Ecto neural progenitor cell (in vitro differentiated cells): ENCODE measurements at regions not wholly inside any gene's neighbourhood (a gene's known extent, or its start where the extent isn't known, plus 50 kb on each side); places are given as distances from the start of the nearest gene placed in this dataset.

Experiments used
- DNase-seq: peaks from one replicate; pipeline ENCODE4 v3.0.0-alpha.2; 2018; ENCODE audit warnings: low spot score

DNA sequence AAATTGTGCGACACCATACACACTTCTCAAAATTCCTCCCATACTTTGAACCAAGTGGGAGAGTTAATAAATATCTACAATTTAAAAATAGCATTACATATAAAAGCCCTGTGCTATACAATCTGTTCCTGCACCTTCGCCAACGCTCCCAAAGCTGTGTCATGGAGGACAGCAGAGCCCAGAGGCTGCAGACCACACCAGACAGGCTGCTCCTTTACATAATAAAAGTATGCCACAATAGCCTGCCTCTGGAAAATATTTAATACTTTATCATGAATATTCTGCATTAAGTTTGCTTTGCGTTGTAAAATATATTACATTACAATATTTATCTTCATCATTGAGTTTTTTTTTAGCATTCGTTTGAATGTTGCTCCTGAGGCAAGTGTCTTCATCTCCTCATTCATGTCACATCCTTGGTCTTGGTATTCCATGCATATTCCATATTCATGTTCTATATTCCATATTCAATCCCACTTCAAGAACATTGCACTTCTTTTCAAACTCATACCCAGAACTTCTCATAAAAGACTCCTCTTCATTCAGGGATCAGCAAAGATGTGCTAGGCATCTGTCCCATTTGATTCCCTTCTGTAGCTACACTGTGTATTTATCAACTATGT is 663.9 kb downstream of the POM121L12 start:
- no peak for DNase-seq

DNA sequence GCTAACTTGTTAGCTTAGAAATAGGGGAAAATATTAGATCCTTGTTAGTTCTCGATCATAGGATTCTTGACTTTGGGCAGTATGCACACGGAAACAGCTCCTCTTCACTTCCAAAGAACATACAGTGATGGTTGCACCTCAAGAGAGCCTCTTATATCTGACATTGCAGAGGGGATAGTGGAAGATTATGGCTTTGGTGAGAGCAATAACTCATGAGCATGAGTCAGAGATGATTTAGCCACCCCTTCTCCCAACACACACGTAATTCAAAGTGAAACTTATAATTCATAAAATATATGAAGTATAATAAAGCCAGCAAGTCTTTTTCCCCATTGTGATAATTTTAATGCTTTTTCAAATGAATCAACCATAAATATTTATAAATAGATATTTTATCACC is 683.7 kb downstream of the POM121L12 start:
- no peak for DNase-seq

DNA sequence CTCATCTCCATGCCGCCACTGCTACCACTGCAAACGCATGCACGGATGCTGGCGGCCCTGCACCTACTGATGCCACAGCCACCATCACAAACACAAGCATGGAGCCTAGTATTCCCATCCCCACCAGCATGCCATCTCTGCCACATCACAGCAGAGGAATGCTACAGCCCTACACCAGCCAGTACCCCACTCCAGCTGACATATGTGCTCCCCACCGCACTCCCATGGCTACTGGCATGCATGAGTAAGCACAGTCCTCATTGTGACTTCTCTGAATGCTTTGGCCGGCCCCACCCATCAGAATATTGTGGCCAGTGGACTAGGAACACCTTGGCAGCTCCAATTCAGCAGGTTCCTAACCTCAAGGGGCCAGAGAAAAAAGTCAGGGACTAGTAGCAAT is 705.5 kb downstream of the POM121L12 start:
- no peak for DNase-seq

DNA sequence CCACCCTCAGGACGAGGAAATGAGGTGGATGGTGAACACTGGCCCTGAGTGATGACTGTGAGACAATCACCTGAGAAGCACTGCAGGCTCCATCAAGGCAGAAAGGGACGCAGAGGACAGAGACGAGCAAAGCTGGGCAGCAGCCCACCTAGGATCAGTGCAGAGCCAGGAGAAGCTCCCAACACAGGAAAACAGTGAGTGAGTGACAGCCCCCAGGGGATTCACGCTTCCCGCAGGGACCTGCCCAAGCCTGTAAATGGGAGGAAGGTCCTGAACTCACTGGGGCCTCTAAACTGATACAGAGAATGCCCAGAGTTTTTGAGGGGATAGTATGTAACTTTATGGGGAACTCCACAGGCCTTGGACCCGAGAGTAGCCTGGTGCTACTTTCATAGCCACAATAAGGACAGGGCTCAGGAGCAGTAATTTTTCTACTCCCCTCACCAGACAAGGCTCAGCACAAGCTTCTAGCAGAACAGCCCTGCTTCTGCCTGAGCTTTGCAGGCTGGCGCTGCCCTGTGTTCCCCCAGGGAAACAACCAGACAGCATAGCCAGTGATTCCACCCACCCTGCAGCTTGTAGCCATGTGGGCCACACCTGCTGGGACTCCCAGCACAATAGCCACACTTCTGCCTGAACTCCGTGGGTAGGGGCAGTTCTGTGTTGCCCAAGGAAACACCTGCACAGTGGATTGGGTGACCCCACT is 708.4 kb downstream of the POM121L12 start:
- DNase-seq = no peak

DNA sequence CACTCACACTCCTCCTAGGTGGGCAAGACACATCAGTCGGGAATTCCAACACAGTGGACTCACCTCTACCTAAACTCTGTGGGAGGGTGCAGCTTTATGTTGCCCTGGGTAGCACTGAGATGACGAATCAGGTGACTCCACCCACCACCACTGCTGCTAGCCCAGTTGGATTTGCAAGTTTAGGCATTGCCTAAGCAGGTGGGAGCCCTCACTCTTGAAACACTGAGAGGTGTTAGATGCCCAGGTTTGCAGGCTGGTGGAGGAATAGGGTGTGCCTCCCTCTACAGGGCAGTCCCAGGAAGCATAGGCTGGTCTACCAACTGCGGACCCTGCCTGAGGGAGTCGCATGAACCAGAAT is 708.9 kb downstream of the POM121L12 start:
- DNase-seq = no peak

DNA sequence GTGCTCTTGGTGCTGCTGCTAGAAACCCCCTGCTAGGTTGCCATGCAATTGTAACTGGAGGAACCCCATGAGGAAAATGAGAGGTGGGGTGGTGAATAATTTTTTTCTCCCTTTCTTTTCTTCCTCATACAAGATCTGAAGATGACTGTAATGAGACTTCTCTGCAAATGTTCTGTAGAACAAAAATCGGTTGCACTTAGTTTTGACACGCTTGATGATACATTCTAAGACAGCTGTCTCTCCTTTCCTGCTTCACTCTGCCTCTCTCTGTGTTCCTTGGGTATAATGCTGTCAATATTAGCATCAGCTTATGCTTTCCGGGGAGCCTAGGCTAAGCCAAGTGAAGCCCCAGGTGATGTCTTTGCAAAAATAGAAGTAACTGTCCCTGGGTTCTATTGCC is 721.5 kb downstream of the POM121L12 start:
- no peak for DNase-seq

DNA sequence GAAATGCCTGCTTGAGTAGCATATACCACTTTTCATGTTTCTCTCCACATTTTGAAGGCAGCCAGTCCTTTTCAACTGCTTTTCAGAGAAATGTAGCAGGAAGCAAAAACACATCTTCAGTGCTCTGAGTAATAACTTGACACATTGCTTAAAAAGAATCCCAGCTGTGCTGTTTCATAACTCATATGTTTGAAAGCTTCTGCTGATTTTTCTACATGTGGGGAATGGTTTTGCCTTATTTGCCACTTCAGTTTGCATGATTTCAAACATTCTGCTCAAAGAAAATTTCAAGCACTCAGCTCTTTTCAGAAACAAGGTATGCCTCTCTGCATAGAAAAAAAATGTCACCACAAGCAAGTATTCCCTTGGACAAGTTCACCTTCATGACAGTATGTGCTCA is 732.8 kb downstream of the POM121L12 start:
- DNase-seq = no peak

DNA sequence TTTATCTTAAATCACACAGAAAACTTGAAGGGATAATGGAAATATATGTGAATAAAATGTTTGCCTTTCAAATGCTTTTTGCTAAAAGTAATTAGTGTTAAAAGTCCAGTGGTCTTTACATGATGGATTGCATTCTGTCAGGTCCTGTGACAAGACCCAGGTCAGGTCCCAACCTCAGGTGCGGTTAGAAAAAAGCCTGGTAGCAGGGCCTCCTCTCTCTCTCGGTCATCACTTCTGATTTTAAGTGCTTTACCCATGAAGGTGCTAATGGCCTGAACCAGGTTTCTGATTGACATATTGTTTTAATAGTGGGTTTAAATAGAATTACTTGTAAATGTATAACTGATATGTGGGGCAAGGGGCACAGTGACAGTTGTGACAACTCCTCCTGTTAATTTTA is 736.3 kb downstream of the POM121L12 start:
- DNase-seq = no peak

DNA sequence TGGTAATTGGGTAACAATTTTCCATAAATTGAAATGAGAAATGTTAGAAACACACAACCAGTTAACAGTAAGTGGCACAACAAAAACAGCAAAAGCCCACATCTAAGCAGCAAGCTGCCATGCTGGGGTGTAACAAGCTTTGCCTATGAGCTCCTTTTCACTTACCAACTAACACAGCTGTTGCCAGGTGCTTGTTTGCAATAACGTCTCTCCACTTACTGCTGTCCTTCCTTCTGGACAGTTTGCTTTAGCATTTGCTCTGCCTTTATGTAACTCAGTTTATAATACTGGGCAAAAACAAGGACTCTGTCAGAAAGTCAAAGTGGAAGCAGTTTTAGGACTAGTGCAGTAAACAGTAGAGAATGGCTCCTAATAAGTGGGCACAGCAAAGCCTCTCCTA is 740.9 kb downstream of the POM121L12 start:
- DNase-seq = no peak

DNA sequence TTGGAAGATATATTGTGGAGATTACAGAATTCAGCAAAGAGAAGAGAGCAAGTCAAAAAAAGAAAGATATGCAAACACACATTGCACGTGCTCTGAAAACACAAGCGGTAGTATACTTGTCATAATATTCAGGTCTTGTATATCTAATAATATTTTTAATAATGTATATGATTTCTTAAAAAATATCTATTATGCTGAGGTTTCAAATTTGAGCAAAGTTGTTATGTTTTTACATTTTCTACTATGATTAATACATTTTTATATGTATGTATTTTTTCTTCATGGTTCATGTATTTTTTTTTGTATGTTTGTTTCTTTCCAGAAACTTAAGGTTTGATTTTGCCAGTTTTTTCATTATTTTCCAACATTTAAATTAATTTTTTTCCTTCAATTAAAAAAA is 752.4 kb upstream of the VSTM2A start:
- DNase-seq = no peak

DNA sequence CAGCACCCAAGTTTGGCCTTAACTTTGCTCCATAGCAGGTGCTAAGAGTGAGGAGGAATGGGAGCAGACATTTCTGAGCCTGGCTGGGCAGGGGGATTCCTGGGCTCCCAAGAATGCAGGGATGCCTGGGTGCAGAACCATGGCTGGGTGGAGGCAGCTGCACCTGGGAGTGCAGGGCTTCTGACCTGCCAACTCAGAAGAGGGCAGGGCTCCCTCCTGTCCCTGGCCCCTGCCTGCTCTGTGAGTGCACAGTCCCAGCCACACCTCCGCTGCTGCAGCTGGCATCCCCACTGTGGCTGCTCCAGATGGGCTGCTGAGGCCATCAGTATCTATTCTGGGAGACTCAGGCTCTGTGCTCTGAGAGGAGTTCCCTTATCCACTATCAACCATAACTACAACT is 747.4 kb upstream of the VSTM2A start:
- DNase-seq = no peak

DNA sequence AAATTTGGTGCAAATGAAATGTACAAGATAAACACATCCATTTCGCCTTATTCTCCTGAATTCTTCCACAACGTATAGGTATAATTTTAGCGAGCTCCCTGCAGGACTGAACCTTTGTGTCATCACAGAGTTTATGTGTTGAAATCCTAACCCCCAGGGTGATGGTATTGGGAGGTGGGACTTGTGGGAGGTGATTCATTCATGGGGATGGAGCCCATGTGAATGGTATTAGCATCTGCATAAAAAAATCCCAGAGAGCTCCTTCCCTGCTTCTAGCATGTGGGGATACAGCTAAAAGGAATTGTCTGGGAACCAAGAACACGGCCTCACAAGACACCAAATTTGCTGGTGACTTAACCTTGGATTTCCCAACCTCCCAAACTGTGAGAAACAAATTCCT is 741.4 kb upstream of the VSTM2A start:
- DNase-seq = no peak

DNA sequence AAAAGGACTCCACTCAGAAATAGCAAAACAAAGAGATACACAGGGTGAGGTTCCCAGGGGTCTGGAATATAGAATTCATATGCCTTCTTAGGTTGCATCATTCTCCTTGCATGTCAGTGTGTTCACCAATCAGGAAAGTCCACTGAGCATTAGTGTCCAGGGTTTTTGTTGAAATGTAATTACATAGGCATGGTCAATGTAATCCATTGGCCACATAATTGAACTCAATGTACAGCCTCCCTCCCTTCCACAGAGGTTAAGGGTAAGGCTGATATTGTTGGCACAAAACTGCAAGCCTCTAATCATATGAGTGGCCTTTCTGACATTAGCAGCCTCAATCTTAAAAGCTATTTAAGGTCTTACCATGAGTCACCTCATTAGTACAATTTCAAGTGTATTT is 736.1 kb upstream of the VSTM2A start:
- DNase-seq = no peak

DNA sequence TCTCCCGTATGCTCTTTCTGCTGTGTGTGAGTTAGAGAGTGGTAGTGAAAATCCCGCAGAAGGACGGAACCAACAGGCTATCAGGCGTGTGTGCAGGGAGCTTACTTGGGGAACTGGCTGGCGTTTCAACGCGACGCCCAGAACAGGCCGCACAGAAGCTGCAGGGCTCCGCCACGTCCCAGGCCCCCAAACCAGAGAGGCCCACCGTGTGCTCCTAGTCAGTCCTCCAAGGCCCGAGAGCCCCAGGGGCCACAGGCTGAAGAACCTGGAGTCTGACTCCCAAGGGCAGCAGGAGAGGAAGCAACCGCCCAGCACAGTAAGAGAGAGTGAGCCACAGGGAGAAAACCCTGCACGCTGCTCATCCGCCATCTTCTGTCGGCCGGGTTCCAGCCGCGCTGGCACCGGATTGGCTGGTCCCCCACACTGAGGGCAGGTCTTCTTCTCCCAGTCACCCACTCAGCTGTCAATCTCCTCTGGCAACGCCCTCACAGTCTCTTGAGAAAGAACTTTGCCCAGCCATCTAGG is 730.6 kb upstream of the VSTM2A start:
- no peak for DNase-seq

DNA sequence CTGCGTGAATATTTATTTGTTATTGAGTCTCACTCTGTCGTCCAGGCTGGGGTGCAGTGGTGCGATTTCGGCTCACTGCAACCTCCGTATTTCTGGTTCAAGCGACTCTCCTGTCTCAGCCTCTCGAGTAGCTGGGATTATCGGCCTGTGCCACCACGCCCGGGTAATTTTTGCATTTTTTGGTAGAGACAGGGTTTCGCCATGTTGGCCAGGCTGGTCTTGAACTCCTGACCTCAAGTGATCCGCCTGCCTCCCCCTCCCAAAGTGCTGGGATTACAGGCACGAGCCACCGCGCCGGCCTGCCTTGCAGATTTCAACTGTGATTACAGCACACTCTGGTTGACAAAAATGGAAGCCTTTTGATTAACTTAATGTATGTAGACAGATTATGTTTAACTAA is 730.0 kb upstream of the VSTM2A start:
- no peak for DNase-seq

DNA sequence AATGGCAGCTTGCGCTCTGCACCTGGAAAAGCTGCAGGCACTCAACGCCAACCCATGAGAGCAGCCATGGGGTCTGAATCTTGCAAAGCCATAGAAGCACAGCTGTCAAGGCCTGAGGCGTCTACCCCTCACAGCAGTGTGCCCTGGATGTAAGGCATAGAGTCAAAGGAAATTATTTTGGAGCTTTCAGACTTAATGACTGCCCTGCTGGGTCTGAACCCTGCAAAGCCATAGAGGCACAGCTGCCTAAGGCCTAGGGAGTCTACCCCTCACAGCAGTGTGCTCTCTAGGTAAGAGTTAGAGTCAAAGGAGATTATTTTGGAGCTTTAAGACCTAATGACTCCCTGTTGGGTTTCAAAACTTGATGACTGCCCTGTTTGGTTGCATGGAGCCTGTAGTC is 706.9 kb upstream of the VSTM2A start:
- no peak for DNase-seq

DNA sequence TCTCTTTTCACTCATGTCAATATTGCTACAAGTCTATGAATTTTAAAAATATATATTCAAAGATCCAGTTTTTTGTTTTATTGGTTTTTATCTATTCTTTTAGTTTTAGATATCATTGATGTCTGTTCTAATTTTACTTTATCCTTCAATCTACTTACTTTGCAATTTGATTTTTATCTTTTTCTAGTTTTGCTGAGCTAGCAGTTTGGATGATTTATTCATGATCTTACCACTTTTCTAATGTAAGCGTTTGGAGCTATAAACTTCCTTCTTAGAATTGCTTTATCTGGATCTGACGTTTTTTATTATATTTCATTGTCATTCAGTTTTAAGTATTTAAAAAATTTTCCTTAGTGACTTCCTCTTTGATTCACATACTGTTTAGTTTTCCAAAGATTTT is 664.5 kb upstream of the VSTM2A start:
- no peak for DNase-seq

DNA sequence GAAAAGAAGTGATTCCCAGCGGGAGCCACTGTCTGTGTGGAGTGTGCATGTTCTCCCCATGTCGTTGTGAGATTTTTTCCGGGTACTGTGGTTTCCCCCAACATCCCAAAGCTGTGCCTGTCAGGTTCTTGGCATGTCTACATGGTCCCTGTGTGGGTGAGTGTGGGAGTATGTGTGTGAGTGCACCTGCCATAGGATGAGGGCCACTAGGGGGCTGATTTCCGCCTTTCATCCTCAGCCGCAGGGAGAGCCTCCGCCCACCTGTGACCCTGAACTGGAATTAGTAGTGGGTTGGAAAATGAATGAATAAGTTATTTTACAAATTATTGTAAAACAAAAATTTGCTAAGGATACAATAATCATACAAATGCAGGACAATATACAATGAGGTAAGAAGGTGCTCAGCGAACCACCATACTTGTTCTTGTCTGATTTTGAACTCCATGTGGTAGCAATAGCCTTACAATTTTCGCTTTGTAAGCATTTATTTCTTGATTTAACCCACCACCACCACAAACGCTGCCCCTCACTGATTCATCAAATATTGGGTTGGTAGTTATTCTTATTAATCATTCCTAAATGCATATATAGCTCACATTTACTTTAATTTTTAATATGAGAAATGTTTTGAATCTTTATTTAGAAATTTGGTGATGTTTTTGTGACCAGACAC is 641.2 kb upstream of the VSTM2A start:
- no peak for DNase-seq

DNA sequence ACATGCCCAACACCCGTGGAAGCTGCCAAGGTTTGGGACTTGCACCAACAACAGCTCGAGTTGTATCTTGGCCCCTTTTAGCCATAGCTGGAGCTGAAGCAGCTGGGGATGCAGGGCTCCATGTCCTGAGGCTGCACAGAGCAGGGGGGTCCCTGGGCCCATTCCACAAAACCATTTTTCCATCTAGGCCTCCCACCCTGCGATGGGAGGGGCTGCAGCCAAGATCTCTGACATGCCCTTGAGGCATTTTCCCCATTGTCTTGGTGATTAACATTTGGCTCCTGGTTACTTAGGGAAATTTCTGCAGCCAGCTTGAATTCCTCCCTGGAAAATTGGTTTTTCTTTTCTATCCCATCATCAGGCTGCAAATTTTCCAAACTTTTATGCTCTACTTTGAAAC is 637.8 kb upstream of the VSTM2A start:
- no peak for DNase-seq

DNA sequence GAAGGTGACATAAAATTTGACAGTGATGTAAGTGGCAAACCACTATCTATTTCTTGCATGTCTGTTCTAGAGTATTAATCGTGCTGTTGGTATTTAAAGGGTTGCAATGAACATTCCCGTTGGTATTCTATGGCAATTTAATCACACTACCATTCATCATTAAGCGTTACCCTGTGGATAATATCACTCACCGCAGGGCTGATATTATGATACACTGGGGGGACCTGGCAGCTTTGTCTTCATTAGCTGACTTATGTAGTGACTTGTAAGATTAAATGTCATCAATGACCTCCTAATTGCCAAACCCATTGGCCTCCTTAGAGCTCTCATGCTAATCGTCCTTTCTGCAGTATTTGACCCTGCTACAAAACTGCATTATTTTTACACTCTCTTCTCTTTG is 624.5 kb upstream of the VSTM2A start:
- no peak for DNase-seq

DNA sequence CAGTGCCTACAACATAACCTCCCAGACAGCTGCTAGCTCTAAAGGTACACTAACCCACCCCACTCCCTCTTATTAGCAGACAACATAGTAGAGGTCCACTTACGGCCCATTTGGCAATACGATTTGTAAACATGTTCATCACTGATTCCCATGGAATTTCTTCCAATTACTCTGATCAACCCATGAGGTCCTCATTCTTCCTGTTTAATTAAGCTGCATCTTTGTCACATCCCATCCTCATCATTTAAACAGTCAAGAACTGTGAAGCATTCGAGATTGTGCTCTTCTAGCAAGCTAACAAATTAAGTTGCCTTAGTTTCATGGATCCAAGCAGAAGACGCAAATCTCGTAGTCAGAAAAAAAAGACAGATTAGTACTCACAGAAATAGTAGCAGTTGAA is 622.2 kb upstream of the VSTM2A start:
- DNase-seq = no peak

DNA sequence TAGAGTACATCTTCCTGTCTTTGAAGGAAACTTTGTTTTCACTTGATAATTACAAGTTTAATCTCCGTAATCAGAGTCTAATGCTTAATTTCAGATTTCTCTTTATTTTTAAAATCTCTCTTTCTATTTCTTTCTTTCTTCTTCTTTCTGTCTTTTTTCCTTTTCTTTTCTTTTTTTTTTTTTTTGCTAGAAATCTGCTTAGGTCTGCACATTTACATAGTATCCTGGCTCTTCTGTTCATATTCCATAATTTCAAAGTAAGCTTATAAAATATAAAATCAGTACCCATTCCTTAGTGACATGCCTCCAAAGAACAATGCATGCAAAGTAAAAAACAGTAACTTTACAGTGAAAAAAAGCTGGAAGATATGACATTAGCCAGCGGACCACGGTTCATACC is 601.7 kb upstream of the VSTM2A start:
- DNase-seq = no peak

DNA sequence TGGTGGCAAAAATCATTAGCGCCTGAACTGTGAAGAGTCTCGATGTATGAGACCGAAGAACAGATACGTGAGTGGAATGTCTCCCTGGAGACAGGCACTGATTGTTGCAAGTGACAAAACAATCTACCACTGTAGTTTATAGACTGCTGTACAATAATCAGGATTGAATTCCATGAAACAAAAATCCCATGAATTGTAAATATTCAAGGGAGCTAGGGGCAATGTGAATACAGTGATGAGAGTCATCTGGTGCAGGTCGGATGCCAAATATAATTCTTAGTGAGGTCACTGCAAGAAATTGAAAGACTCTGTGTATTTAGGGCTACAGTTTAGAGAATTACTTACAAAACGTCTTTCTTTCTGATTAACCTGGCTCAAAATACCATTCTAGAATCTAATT is 594.4 kb upstream of the VSTM2A start:
- no peak for DNase-seq

DNA sequence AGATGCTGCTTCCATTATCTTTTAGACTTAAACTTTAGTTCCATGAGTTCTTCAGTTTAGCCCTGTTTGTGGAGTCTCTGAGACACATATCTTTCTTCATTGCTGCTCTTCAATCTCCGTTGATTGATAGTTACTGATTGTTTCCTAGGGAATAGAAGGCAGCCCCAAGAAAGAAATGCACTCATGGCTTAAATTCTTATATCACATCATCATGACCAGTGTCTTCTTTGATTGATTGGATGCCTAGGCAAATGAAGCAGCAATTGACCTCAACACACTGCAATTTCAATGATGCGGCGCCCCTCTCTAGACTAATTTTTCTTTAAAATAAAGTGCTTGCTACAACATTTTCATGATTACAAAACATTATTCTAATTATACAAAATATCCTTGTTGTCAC is 576.5 kb upstream of the VSTM2A start:
- DNase-seq = no peak
